Liver (tissue), 8 donors: ENCODE measurements at regions not wholly inside any gene's neighbourhood (a gene's known extent, or its start where the extent isn't known, plus 50 kb on each side); places are given as distances from the start of the nearest gene placed in this dataset.

Experiments
- DNase-seq: peaks from one replicate; pipeline ENCODE4 v3.0.0-alpha.2; 2017; ENCODE audit warnings: low spot score
- H3K27ac ChIP-seq, 2 donors: one replicate each; pipeline ENCODE4 v1.7.0; 2013; ENCODE audit warnings: inconsistent platforms in 2 of 2, low read length in 2 of 2, control low read depth in 1 of 2, low read depth in 1 of 2, mild to moderate bottlenecking in 1 of 2
- H3K27me3 ChIP-seq, 4 donors: one replicate each; pipeline versions ENCODE4 v1.6.1 to v1.7.0; 2013; ENCODE audit warnings: low read length in 3 of 4, inconsistent platforms in 1 of 4, mild to moderate bottlenecking in 1 of 4, moderate library complexity in 1 of 4; ENCODE audit not compliant: control insufficient read depth in 4 of 4, insufficient read depth in 4 of 4
- H3K36me3 ChIP-seq, 4 donors: one replicate each; pipeline versions ENCODE4 v1.6.1 to v1.7.0; 2013; ENCODE audit warnings: low read length in 3 of 4, mild to moderate bottlenecking in 3 of 4, low read depth in 1 of 4, moderate library complexity in 1 of 4; ENCODE audit not compliant: control insufficient read depth in 4 of 4, insufficient read depth in 3 of 4
- H3K4me1 ChIP-seq, 4 donors: one replicate each; pipeline versions ENCODE4 v1.6.1 to v1.7.0; 2013; ENCODE audit warnings: low read length in 3 of 4, mild to moderate bottlenecking in 3 of 4, moderate library complexity in 1 of 4; ENCODE audit not compliant: control insufficient read depth in 4 of 4, insufficient read depth in 4 of 4
- H3K4me3 ChIP-seq, 3 donors: one replicate each; pipeline versions ENCODE4 v1.6.1 to v1.7.0; 2013; ENCODE audit warnings: low read length in 3 of 3, control low read depth in 1 of 3, low read depth in 1 of 3, mild to moderate bottlenecking in 1 of 3
- H3K9ac ChIP-seq, 2 donors: one replicate each; pipeline ENCODE4 v1.7.0; 2013; ENCODE audit warnings: low read length in 2 of 2, mild to moderate bottlenecking in 2 of 2, moderate library complexity in 2 of 2, control low read depth in 1 of 2, low read depth in 1 of 2
- H3K9me3 ChIP-seq, 4 donors: one replicate each; pipeline versions ENCODE4 v1.6.1 to v1.7.0; 2013; ENCODE audit warnings: low read length in 3 of 4; ENCODE audit not compliant: control insufficient read depth in 4 of 4
- EGR1 ChIP-seq, 2 donors: IDR thresholded peaks; 2 replicates each; pipeline ENCODE4 v1.6.1; 2016 to 2018; ENCODE audit warnings: antibody characterized with exemption in 2 of 2, low read depth in 2 of 2
- FOXA1 ChIP-seq: IDR thresholded peaks from 2 replicates; pipeline ENCODE4 v1.6.1; 2016; ENCODE audit warnings: antibody characterized with exemption
- FOXA2 ChIP-seq: IDR thresholded peaks from 2 replicates; pipeline ENCODE4 v1.6.1; 2016; ENCODE audit warnings: antibody characterized with exemption
- GABPA ChIP-seq, 2 donors: IDR thresholded peaks in 1 of 2; conservative IDR thresholded peaks in 1 of 2; 2 replicates each; pipeline ENCODE4 v1.6.1; 2016; ENCODE audit warnings: antibody characterized with exemption in 2 of 2, mild to moderate bottlenecking in 1 of 2, moderate library complexity in 1 of 2
- HNF4G ChIP-seq: IDR thresholded peaks from 2 replicates; pipeline ENCODE4 v1.6.1; 2016; ENCODE audit warnings: antibody characterized with exemption
- JUND ChIP-seq, 2 donors: IDR thresholded peaks; 2 replicates each; pipeline ENCODE4 v1.6.1; 2016; ENCODE audit warnings: antibody characterized with exemption in 2 of 2
- RXRA ChIP-seq, 2 donors: IDR thresholded peaks; 2 replicates each; pipeline ENCODE4 v1.6.1; 2017 to 2018; ENCODE audit warnings: antibody characterized with exemption in 2 of 2, mild to moderate bottlenecking in 1 of 2
- YY1 ChIP-seq: IDR thresholded peaks from 2 replicates; pipeline ENCODE4 v1.6.1; 2016; ENCODE audit warnings: antibody characterized with exemption, mild to moderate bottlenecking
- WGBS: extraction: QIAGEN DNeasy Blood & Tissue Kit; methylation state at CpG from one replicate; pipeline ENCODE4 v1.1.7; 2013; 5-methylcytosine and 5-hydroxymethylcytosine counted together
- TF ChIP-seq, protein P1 (sequence below): IDR thresholded peaks from 2 replicates; pipeline ENCODE4 v1.6.1; 2016; ENCODE audit warnings: antibody characterized with exemption, mild to moderate bottlenecking
- TF ChIP-seq, protein P2 (sequence below): IDR thresholded peaks from 2 replicates; pipeline ENCODE4 v1.6.1; 2016; ENCODE audit warnings: antibody characterized with exemption
- TF ChIP-seq, protein P3 (sequence below): fragments of 150-350 bp; IDR thresholded peaks from 2 replicates; pipeline ENCODE4 v1.5.1; 2017; ENCODE audit warnings: improper control_type of control experiment, low read depth, low read length; ENCODE audit not compliant: missing input control
- donor health status: healthy.
- donor health status: healthy.
- donor health status: healthy.
- donor health status: healthy.
- donor health status: healthy.

DNA sequence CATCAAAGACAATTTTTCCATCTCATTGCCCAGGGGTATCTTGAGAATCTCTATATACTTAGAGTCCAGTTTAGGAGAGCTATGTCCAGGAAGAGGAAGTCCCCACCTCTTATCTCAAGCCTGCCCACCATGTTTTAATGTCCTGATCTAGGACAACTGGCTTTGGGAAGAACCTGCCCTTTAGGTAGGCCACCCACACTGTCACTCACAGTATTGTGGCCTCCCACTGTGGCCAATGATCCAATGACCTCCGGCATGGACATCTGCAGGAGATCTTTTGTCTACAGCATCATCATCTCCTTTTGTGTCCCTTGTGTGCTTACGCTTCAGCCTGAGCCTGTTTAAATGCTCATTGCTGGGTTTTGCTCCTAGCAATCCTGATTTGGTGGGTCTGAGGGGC lies 77.4 kb downstream of the SLC4A3 start:
- Histone ChIP-seq H3K27me3 (peaks cover 0 to 4% (median 0%) of the 10 kb centered on the region in 4 donors), H3K27ac (no peak overlapping the region), H3K4me1 (no peaks in the 10 kb centered on the region), H3K9me3 (no peaks in the 10 kb centered on the region), H3K9ac (no peak overlapping the region), H3K36me3 (no peaks in the 10 kb centered on the region), H3K4me3 (no peak overlapping the region)
- DNase-seq: no peak
- 92% methylated on average over 2 of the region's 2 CpGs for WGBS
- TF ChIP-seq, protein P1, sequence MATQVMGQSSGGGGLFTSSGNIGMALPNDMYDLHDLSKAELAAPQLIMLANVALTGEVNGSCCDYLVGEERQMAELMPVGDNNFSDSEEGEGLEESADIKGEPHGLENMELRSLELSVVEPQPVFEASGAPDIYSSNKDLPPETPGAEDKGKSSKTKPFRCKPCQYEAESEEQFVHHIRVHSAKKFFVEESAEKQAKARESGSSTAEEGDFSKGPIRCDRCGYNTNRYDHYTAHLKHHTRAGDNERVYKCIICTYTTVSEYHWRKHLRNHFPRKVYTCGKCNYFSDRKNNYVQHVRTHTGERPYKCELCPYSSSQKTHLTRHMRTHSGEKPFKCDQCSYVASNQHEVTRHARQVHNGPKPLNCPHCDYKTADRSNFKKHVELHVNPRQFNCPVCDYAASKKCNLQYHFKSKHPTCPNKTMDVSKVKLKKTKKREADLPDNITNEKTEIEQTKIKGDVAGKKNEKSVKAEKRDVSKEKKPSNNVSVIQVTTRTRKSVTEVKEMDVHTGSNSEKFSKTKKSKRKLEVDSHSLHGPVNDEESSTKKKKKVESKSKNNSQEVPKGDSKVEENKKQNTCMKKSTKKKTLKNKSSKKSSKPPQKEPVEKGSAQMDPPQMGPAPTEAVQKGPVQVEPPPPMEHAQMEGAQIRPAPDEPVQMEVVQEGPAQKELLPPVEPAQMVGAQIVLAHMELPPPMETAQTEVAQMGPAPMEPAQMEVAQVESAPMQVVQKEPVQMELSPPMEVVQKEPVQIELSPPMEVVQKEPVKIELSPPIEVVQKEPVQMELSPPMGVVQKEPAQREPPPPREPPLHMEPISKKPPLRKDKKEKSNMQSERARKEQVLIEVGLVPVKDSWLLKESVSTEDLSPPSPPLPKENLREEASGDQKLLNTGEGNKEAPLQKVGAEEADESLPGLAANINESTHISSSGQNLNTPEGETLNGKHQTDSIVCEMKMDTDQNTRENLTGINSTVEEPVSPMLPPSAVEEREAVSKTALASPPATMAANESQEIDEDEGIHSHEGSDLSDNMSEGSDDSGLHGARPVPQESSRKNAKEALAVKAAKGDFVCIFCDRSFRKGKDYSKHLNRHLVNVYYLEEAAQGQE: no peak
- TF ChIP-seq RXRA (IDR thresholded peaks at IDR 0.05): no peak
- TF ChIP-seq GABPA (IDR thresholded peaks at IDR 0.05 in 1 of 2, conservative IDR thresholded peaks at IDR 0.05 in 1 of 2): no peak
- no peak for TF ChIP-seq JUND (IDR thresholded peaks at IDR 0.05)
- TF ChIP-seq EGR1 (IDR thresholded peaks at IDR 0.05; ENCODE audit: low read depth in 2 of 2): no peak
- no peak for TF ChIP-seq FOXA2
- TF ChIP-seq FOXA1: no peak

DNA sequence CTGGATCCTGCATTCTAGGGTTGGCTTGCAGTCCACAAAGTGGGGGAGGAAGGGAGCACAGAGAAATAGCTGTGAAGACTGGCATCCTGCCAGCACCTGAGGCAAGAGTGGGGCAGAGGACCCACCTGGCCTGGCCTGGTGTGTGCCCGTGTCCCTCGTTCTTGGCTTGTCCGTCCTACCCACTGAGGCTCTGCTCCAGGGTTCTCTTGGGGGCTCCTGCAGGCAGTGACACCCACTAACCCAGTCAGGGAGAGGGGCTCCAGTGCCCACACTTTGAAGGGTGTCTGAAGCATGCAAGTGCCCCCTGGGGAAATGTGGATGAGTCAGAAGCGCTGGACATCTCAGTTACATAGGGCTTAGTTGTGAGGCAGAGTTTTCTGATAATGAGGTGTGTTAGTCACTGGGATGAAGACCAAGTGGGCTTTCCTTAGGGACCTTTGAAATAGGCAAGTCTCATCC lies 79.4 kb downstream of the SLC4A3 start:
- no peaks in the 10 kb centered on the region for H3K4me1 ChIP-seq
- H3K36me3 ChIP-seq: no peaks in the 10 kb centered on the region
- no peak overlapping the region for H3K9ac ChIP-seq
- H3K4me3 ChIP-seq: no peak overlapping the region
- 96% methylated on average over 4 of the region's 4 CpGs for WGBS
- no peaks in the 10 kb centered on the region for H3K9me3 ChIP-seq
- TF ChIP-seq, protein P1: no peak
- no peak for TF ChIP-seq YY1
- TF ChIP-seq, protein P2, sequence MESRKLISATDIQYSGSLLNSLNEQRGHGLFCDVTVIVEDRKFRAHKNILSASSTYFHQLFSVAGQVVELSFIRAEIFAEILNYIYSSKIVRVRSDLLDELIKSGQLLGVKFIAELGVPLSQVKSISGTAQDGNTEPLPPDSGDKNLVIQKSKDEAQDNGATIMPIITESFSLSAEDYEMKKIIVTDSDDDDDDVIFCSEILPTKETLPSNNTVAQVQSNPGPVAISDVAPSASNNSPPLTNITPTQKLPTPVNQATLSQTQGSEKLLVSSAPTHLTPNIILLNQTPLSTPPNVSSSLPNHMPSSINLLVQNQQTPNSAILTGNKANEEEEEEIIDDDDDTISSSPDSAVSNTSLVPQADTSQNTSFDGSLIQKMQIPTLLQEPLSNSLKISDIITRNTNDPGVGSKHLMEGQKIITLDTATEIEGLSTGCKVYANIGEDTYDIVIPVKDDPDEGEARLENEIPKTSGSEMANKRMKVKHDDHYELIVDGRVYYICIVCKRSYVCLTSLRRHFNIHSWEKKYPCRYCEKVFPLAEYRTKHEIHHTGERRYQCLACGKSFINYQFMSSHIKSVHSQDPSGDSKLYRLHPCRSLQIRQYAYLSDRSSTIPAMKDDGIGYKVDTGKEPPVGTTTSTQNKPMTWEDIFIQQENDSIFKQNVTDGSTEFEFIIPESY: no peak
- no peak for TF ChIP-seq HNF4G
- TF ChIP-seq, protein P3, sequence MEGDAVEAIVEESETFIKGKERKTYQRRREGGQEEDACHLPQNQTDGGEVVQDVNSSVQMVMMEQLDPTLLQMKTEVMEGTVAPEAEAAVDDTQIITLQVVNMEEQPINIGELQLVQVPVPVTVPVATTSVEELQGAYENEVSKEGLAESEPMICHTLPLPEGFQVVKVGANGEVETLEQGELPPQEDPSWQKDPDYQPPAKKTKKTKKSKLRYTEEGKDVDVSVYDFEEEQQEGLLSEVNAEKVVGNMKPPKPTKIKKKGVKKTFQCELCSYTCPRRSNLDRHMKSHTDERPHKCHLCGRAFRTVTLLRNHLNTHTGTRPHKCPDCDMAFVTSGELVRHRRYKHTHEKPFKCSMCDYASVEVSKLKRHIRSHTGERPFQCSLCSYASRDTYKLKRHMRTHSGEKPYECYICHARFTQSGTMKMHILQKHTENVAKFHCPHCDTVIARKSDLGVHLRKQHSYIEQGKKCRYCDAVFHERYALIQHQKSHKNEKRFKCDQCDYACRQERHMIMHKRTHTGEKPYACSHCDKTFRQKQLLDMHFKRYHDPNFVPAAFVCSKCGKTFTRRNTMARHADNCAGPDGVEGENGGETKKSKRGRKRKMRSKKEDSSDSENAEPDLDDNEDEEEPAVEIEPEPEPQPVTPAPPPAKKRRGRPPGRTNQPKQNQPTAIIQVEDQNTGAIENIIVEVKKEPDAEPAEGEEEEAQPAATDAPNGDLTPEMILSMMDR: no peak
- DNase-seq: no peak
- peaks cover 0 to 10% (median 1%) of the 10 kb centered on the region in 4 donors for H3K27me3 ChIP-seq
- no peak overlapping the region for H3K27ac ChIP-seq
